ENCODE measurements at regions not wholly inside any gene's neighbourhood (a gene's known extent, or its start where the extent isn't known, plus 50 kb on each side); places are given as distances from the start of the nearest gene placed in this dataset.

GRCh38 chr1:101732261-101732660, 264.5 kb downstream of the OLFM3 start:
- no peak for FAIRE-seq

GRCh38 chr1:101733340-101733739, 263.4 kb downstream of the OLFM3 start:
- no peak for FAIRE-seq

- no peak for FAIRE-seq
These were observed 258.3 kb downstream of the OLFM3 start for GRCh38 chr1:101738475-101738874.

- FAIRE-seq: no peak
These were observed 257.6 kb downstream of the OLFM3 start for GRCh38 chr1:101739146-101739545.

DNA sequence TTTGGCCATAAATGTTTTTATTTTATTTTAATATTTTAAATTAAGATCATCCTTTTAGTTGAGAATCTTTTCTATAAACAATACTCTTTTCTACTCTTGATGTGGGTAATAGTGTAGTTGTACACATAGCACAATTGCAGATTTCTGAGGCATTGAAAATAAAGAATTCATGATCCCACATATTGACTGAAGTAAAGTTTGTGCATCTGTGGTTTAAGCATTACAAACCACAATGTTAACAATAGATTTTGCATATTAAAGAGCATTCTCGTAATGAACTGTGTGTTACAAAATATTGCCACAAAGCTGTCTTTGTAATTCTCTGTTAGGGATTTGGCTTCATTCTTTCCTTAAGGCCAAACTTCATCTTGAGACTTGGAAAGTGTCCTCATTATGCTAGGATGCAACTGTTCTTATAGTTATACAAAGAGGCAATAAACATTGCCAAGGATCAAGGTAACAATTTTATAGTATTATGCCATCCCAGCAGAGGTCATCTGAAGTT, 256.8 kb downstream of the OLFM3 start:
- no peak for FAIRE-seq

- no peak for FAIRE-seq
These were observed 254.8 kb downstream of the OLFM3 start for GRCh38 chr1:101741910-101742309.

DNA sequence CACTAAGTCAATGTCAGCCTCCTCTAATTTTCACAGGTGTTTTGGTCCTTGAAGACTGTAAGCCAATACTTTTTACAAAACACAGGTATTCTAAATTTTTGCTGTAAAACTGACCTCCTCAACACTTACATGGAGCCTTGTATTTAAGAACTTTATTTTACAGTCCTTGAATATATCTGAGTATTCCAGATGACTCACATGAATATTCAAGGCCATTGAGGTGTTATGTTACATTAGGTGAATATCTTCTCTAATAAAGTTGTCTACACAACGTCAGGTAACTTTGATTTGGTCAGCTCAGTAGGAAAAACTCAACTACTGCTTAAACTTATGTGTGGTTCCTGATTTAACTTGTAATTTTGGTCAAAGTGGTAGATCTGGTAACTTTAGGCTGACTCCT, 254.2 kb downstream of the OLFM3 start:
- FAIRE-seq: no peak

DNA sequence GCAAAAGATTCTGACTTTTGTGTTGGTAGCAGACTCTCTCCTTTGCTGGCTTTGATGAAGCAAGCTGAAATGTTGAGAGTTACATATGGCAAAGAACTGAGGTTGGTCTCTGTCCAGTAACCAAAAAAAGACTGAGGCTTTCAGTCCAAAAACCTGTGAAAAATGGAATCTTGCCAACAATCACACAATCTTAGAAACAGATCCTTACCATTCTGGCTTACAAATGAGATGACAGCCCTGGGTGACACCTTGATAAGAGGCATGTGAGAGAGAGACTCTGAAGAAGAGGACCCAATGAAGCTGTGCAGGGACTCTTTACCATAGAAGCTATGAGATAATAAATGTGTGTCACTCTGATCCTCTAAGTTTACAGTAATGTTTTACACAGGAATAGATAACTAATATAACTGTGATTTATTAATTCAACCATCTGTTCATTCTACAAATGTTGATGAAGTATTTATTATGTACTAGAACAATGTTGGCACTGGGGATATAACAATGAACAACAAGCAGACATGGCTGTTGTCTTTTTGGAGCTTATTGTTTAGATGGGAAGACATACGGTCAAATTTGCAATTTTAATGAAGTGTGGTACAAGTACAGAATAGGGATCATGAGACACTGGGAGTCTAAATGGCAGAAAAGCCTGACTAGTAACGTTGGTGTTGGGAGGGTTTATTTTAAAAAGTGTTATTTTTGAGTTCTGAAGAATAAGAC, 251.0 kb downstream of the OLFM3 start:
- no peak for FAIRE-seq

- FAIRE-seq: no peak
These were observed 248.6 kb downstream of the OLFM3 start for GRCh38 chr1:101748077-101748476.
